OCI-LY7 (cell line): ENCODE measurements at regions not wholly inside any gene's neighbourhood (a gene's known extent, or its start where the extent isn't known, plus 50 kb on each side); places are given as distances from the start of the nearest gene placed in this dataset.

Experiments
- CTCF ChIP-seq: fragments of 200-600 bp; sonication (generic); conservative IDR thresholded peaks from 2 replicates; pipeline ENCODE4 v1.5.1; 2014; ENCODE audit warnings: mild to moderate bottlenecking, antibody characterized with exemption, low read length, moderate library complexity, mixed read lengths
- EZH2phosphoT487 ChIP-seq: fragments of 200-600 bp; sonication (generic); IDR thresholded peaks from 2 replicates; pipeline ENCODE4 v1.6.1; 2018; ENCODE audit warnings: low read depth, borderline replicate concordance, mild to moderate bottlenecking, mixed run types, antibody characterized with exemption, low read length, moderate library complexity, mixed read lengths

DNA sequence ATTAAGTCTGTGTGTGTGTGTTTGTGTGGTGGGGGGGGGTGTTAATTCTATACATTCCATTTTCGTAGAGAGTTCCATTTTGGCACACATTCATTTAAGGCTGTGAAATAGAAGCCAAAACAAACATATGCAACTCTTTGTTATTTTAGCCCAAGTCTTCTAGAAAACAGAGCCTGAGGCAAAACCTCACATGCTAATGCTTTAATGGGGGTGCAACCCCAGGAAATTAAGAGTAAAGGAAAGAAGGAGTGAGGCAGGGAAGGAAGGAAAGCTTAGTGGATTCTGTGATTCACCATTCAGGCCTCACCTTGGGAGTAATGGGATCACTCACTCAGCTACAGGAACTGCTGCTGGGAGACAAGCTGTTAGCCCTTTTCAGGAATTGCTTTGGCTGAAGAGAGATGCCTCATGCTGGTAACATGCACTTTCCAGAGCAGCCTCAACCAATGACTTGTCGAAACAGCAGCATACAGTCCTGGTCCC, 73.0 kb upstream of the CTTNBP2 start:
- TF ChIP-seq CTCF (no peak), EZH2phosphoT487 (no peak)
